OCI-LY7 (cell line): ENCODE measurements at regions not wholly inside any gene's neighbourhood (a gene's known extent, or its start where the extent isn't known, plus 50 kb on each side); places are given as distances from the start of the nearest gene placed in this dataset.

Experiments
- EZH2phosphoT487 ChIP-seq: fragments of 200-600 bp; sonication (generic); IDR thresholded peaks from 2 replicates; pipeline ENCODE4 v1.6.1; 2018; ENCODE audit warnings: low read depth, borderline replicate concordance, mild to moderate bottlenecking, mixed run types, antibody characterized with exemption, low read length, moderate library complexity, mixed read lengths
- TF ChIP-seq, protein P1 (sequence below): fragments of 200-600 bp; sonication (generic); conservative IDR thresholded peaks from 2 replicates; pipeline ENCODE4 v1.5.1; 2014; ENCODE audit warnings: mild to moderate bottlenecking, antibody characterized with exemption, low read length, moderate library complexity, mixed read lengths

GRCh38 chr16:80004113-80004512 lies 403.6 kb upstream of the MAF start:
- TF ChIP-seq, protein P1, sequence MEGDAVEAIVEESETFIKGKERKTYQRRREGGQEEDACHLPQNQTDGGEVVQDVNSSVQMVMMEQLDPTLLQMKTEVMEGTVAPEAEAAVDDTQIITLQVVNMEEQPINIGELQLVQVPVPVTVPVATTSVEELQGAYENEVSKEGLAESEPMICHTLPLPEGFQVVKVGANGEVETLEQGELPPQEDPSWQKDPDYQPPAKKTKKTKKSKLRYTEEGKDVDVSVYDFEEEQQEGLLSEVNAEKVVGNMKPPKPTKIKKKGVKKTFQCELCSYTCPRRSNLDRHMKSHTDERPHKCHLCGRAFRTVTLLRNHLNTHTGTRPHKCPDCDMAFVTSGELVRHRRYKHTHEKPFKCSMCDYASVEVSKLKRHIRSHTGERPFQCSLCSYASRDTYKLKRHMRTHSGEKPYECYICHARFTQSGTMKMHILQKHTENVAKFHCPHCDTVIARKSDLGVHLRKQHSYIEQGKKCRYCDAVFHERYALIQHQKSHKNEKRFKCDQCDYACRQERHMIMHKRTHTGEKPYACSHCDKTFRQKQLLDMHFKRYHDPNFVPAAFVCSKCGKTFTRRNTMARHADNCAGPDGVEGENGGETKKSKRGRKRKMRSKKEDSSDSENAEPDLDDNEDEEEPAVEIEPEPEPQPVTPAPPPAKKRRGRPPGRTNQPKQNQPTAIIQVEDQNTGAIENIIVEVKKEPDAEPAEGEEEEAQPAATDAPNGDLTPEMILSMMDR = no peak
- no peak for TF ChIP-seq EZH2phosphoT487
